Aorta (tissue), 5 donors: ENCODE measurements at regions not wholly inside any gene's neighbourhood (a gene's known extent, or its start where the extent isn't known, plus 50 kb on each side); places are given as distances from the start of the nearest gene placed in this dataset.

ENCODE experiments used
- ATAC-seq: fragments of 200-7000 bp; cut with Tn5 transposase; one replicate; pipeline ENCODE4 v1.9.1; 2022; ENCODE audit warnings: moderate library complexity; ENCODE audit not compliant: low FRiP score
- DNase-seq, 2 donors: peaks; one replicate each; pipeline ENCODE4 v3.0.0-alpha.2; 2020
- H3K27ac ChIP-seq, 2 donors: one replicate each; pipeline ENCODE4 v1.5.1; 2013; ENCODE audit warnings: low read length in 2 of 2, mild to moderate bottlenecking in 2 of 2, moderate library complexity in 2 of 2, control low read depth in 1 of 2, inconsistent platforms in 1 of 2, low read depth in 1 of 2
- H3K27me3 ChIP-seq, 2 donors: one replicate each; pipeline ENCODE4 v1.6.1; 2013; ENCODE audit warnings: control low read depth in 1 of 2, low read length in 1 of 2, mild to moderate bottlenecking in 1 of 2, moderate library complexity in 1 of 2; ENCODE audit not compliant: insufficient read depth in 2 of 2, control insufficient read depth in 1 of 2
- H3K36me3 ChIP-seq, 2 donors: one replicate each; pipeline ENCODE4 v1.6.1; 2013; ENCODE audit warnings: control low read depth in 1 of 2, low read length in 1 of 2, mild to moderate bottlenecking in 1 of 2; ENCODE audit not compliant: insufficient read depth in 2 of 2, control insufficient read depth in 1 of 2
- H3K4me1 ChIP-seq, 2 donors: one replicate each; pipeline ENCODE4 v1.6.1; 2013; ENCODE audit warnings: low read length in 2 of 2, control low read depth in 1 of 2, mild to moderate bottlenecking in 1 of 2, moderate library complexity in 1 of 2; ENCODE audit not compliant: insufficient read depth in 2 of 2, control insufficient read depth in 1 of 2
- H3K4me3 ChIP-seq, 2 donors: one replicate each; pipeline ENCODE4 v1.5.1; 2013; ENCODE audit warnings: low read length in 2 of 2, control low read depth in 1 of 2, mild to moderate bottlenecking in 1 of 2
- H3K9me3 ChIP-seq: one replicate; pipeline ENCODE4 v1.6.1; 2013; ENCODE audit warnings: mild to moderate bottlenecking, low read length; ENCODE audit not compliant: control insufficient read depth
- WGBS, 2 donors: extraction: QIAGEN DNeasy Blood & Tissue Kit; methylation state at CpG; one replicate each; pipeline ENCODE4 v1.1.7; 2013; 5-methylcytosine and 5-hydroxymethylcytosine counted together
- intact Hi-C, 2 donors: fragments of 100-400 bp; cut with DNase I; formaldehyde crosslinking; loops; one replicate each; pipeline versions ENCODE4 v1.14.2 to v1.15.0; 2022
- donor health status: healthy with polysubstance abuse.
- donor health status: Bipolar disorder and iron deficiency.
- donor health status: DM: no; HTN: no; CAD: no.
- donor health status: DM: no; HTN: no; CAD: no.
- donor health status: DM: yes; HTN: yes; CAD: no.

GRCh38 chr10:3393958-3394357 lies 221.4 kb upstream of the PITRM1 start:
- H3K27ac ChIP-seq = no peak overlapping the region
- H3K27me3 ChIP-seq = no peaks in the 10 kb centered on the region
- intact Hi-C loops = no loop called here
- H3K4me3 ChIP-seq = no peak overlapping the region
- peaks cover 0 to 3% of the 10 kb centered on the region in 2 donors for H3K4me1 ChIP-seq
- H3K9me3 ChIP-seq = no peaks in the 10 kb centered on the region
- DNase-seq (no peak), ATAC-seq (no peak)
- 81 to 84% methylated on average over 2 of the region's 2 CpGs for whole genome bisulfite sequencing, 2 donors
- H3K36me3 ChIP-seq = no peaks in the 10 kb centered on the region

- no peaks in the 10 kb centered on the region for H3K27me3 ChIP-seq
- no peak overlapping the region for H3K4me3 ChIP-seq
- WGBS, 2 donors = 95 to 97% methylated on average over 1 of the region's 1 CpG
- no peaks in the 10 kb centered on the region for H3K4me1 ChIP-seq
- intact Hi-C loops = no loop called here
- no peak for ATAC-seq
- no peaks in the 10 kb centered on the region for H3K36me3 ChIP-seq
- DNase-seq = no peak
- no peaks in the 10 kb centered on the region for H3K9me3 ChIP-seq
- H3K27ac ChIP-seq = no peak overlapping the region
These were observed 219.1 kb upstream of the PITRM1 start for GRCh38 chr10:3391657-3392056.

- intact Hi-C loops = no loop called here
- no peak overlapping the region for H3K4me3 ChIP-seq
- no peaks in the 10 kb centered on the region for H3K9me3 ChIP-seq
- WGBS, 2 donors = 67 to 69% methylated on average over 10 of the region's 10 CpGs
- ATAC-seq (no peak), DNase-seq (no peak)
- H3K4me1 ChIP-seq = no peaks in the 10 kb centered on the region
- H3K27me3 ChIP-seq = no peaks in the 10 kb centered on the region
- H3K36me3 ChIP-seq = no peaks in the 10 kb centered on the region
- no peak overlapping the region for H3K27ac ChIP-seq
These were observed 216.5 kb upstream of the PITRM1 start for GRCh38 chr10:3389130-3389529.

DNA sequence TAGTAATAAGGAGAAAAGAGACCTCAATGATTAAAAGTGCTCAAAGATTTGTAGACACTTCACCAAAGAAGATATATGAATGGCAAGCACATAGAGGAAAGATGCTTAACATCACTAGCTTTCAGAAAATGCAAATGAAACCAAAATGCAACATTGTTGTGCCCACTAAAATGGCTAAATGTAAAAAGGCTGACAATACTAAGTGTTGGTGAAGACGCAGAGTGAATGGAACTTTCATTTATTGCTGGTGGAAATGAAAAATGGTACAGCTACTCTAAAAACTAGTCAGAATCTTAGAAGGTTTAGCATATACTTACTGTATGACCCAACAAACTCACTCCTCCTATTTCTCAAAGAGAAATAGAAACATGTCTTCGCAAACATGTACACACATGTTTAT lies 212.9 kb upstream of the PITRM1 start:
- Histone ChIP-seq H3K27ac (no peak overlapping the region), H3K27me3 (no peaks in the 10 kb centered on the region), H3K9me3 (no peaks in the 10 kb centered on the region), H3K4me3 (no peak overlapping the region), H3K36me3 (no peaks in the 10 kb centered on the region), H3K4me1 (no peaks in the 10 kb centered on the region)
- DNase-seq = no peak
- no peak for ATAC-seq
- 99 to 100% methylated on average over 2 of the region's 2 CpGs for WGBS, 2 donors
- intact Hi-C loops = no loop called here

DNA sequence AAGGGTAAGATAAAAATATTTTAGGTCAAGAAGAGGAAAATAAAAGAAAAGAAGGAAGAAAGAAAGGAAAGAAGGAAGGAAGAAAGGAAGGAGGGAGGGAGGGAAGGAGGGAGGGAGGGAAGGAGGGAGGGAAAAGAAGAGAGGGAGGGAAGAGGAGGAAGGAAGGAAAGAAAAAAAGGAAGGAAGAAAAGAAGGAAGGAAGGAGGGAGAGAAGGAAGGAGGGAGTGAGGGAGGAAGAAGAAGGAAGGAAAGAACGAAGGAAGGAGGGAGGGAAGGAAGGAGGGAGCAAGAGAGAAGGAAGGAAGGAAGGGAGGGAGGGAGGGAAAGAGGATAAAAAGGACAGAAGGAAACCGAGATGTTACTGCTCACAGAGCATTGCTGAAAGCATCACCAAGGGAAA lies 209.5 kb upstream of the PITRM1 start:
- Histone ChIP-seq H3K36me3 (no peaks in the 10 kb centered on the region), H3K27me3 (no peaks in the 10 kb centered on the region)

GRCh38 chr10:3380406-3381050 lies 207.9 kb upstream of the PITRM1 start:
- no peak for ATAC-seq
- peaks cover 3% of the 10 kb centered on the region for H3K9me3 ChIP-seq
- DNase-seq = no peak
- H3K27ac ChIP-seq = no peak overlapping the region
- intact Hi-C loops = no loop called here
- no peaks in the 10 kb centered on the region for H3K27me3 ChIP-seq
- WGBS, 2 donors = 70 to 76% methylated on average over 7 of the region's 7 CpGs
- H3K4me3 ChIP-seq = no peak overlapping the region
- no peaks in the 10 kb centered on the region for H3K36me3 ChIP-seq
- no peaks in the 10 kb centered on the region for H3K4me1 ChIP-seq

More for the DNA sequence above, 209.5 kb upstream of the PITRM1 start:
- DNase-seq = no peak
- WGBS, 2 donors = 93% methylated on average over 2 of the region's 2 CpGs
- no peak overlapping the region for H3K4me3 ChIP-seq
- no peak overlapping the region for H3K27ac ChIP-seq
- ATAC-seq = no peak
- peaks cover 3% of the 10 kb centered on the region for H3K9me3 ChIP-seq
- no peaks in the 10 kb centered on the region for H3K4me1 ChIP-seq
- intact Hi-C loops = no loop called here

DNA sequence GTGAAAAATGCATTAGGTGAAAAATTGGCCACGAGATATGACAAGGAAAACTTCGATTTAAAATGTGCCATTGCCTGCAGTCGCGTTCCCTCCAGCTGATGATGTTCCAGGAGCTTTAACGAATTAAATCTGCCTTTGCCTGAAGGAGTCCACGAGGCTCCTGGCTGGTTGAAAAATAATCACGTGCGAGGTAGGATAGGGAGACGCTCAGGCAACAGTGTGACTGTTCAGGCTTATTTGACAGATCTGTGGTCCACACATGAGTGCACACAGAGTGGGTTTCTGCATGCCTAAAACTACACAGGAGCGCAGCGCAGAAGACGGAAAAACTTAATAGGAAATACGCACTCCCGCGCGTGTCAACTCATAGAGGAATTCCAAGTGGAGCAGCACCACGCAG lies 204.0 kb upstream of the PITRM1 start:
- intact Hi-C loops = no loop called here
- Histone ChIP-seq H3K4me1 (no peaks in the 10 kb centered on the region), H3K4me3 (no peak overlapping the region), H3K36me3 (no peaks in the 10 kb centered on the region), H3K9me3 (peaks cover 3% of the 10 kb centered on the region), H3K27me3 (no peaks in the 10 kb centered on the region), H3K27ac (no peak overlapping the region)
- no peak for ATAC-seq
- no peak for DNase-seq
- 96 to 97% methylated on average over 17 of the region's 17 CpGs for WGBS, 2 donors

- H3K27me3 ChIP-seq = no peaks in the 10 kb centered on the region
- H3K4me1 ChIP-seq = no peaks in the 10 kb centered on the region
- ATAC-seq = no peak
- intact Hi-C loops = no loop called here
- no peaks in the 10 kb centered on the region for H3K36me3 ChIP-seq
- H3K27ac ChIP-seq = no peak overlapping the region
- 90 to 92% methylated on average over 5 of the region's 5 CpGs for WGBS, 2 donors
- no peak overlapping the region for H3K4me3 ChIP-seq
- H3K9me3 ChIP-seq = peaks cover 3% of the 10 kb centered on the region
- no peak for DNase-seq
These were observed 202.9 kb upstream of the PITRM1 start for GRCh38 chr10:3375505-3375904.

DNA sequence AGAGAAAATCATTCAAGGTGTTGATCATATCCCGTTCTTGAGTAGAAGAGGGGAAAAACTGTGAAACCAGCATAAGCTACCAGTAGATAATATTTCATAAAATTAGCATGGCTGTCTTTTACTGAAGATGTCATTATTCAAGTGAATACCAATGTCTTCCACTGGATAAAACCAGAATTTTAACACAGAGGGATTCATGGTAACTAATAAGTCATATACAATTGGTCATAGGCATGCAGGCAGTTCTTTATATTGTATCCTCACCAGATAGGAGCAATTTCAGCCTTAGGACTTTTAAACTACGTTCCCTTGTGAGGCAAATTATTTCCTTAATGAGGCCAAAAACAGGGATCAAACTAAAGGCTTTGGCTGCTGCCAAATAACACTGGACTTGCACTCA lies 202.3 kb upstream of the PITRM1 start:
- intact Hi-C loops = no loop called here
- Histone ChIP-seq H3K4me1 (no peaks in the 10 kb centered on the region), H3K9me3 (peaks cover 3% of the 10 kb centered on the region), H3K27ac (no peak overlapping the region), H3K36me3 (no peaks in the 10 kb centered on the region), H3K4me3 (no peak overlapping the region), H3K27me3 (no peaks in the 10 kb centered on the region)
- no peak for ATAC-seq
- whole genome bisulfite sequencing, 2 donors = 74 to 91% methylated on average over 2 of the region's 2 CpGs
- no peak for DNase-seq
